ENCODE measurements at regions not wholly inside any gene's neighbourhood (a gene's known extent, or its start where the extent isn't known, plus 50 kb on each side); places are given as distances from the start of the nearest gene placed in this dataset.
A peak's percentile ranks its signal among the peaks of the same experiment; 100 is the strongest.

GRCh38 chr19:5225486-5226345, 114.9 kb downstream of the PTPRS start (continued):
- no peak for TF ChIP-seq PAX8 (CRISPR knock-in tag; IDR thresholded peaks at IDR 0.05; ENCODE audit: borderline replicate concordance)
- TF ChIP-seq NFE2L1 (CRISPR knock-in tag; IDR thresholded peaks at IDR 0.05; ENCODE audit: borderline replicate concordance) = no peak
- TF ChIP-seq ZNF160 (CRISPR knock-in tag; IDR thresholded peaks at IDR 0.05) = no peak
- peak; percentile 45 for TF ChIP-seq HNF4A (CRISPR knock-in tag; IDR thresholded peaks at IDR 0.05)
- TF ChIP-seq ZNF207 (IDR thresholded peaks at IDR 0.05; ENCODE audit: borderline replicate concordance) = no peak
- TF ChIP-seq ZNF747 (CRISPR knock-in tag; IDR thresholded peaks at IDR 0.05; ENCODE audit: borderline replicate concordance) = no peak
- no peak for TF ChIP-seq ONECUT2 (CRISPR knock-in tag; IDR thresholded peaks at IDR 0.05)
- TF ChIP-seq ZZZ3 (CRISPR knock-in tag; IDR thresholded peaks at IDR 0.05; ENCODE audit: borderline replicate concordance) = no peak
- peak; percentile 45 for TF ChIP-seq XRCC5 (optimal IDR thresholded peaks at IDR 0.05; ENCODE audit: low read length)
- no peak for TF ChIP-seq ZNF260 (CRISPR knock-in tag; IDR thresholded peaks at IDR 0.05; ENCODE audit: borderline replicate concordance, low read depth)
- TF ChIP-seq ZNF740 (CRISPR knock-in tag; IDR thresholded peaks at IDR 0.05) = peak; percentile 93
- TF ChIP-seq PRMT3 (CRISPR knock-in tag; IDR thresholded peaks at IDR 0.05; ENCODE audit: borderline replicate concordance, low read depth) = no peak
- no peak for TF ChIP-seq MED1 (CRISPR knock-in tag; IDR thresholded peaks at IDR 0.05)
- no peak for TF ChIP-seq YEATS2 (CRISPR knock-in tag; IDR thresholded peaks at IDR 0.05; ENCODE audit: borderline replicate concordance)
- TF ChIP-seq CENPT (CRISPR knock-in tag; IDR thresholded peaks at IDR 0.05; ENCODE audit: low read depth) = no peak
- TF ChIP-seq ZNF232 (CRISPR knock-in tag; IDR thresholded peaks at IDR 0.05; ENCODE audit: borderline replicate concordance) = no peak
- peak; percentile 85 for TF ChIP-seq ZMYM3 (CRISPR knock-in tag; IDR thresholded peaks at IDR 0.05)
- TF ChIP-seq EZH2 (conservative IDR thresholded peaks at IDR 0.05; ENCODE audit: low read depth, low read length) = no peak
- TF ChIP-seq ZNF761 (CRISPR knock-in tag; conservative IDR thresholded peaks at IDR 0.05) = no peak
- TF ChIP-seq SMAD9 (CRISPR knock-in tag; IDR thresholded peaks at IDR 0.05) = no peak
- TF ChIP-seq KAT7 (CRISPR knock-in tag; IDR thresholded peaks at IDR 0.05; ENCODE audit: borderline replicate concordance) = no peak
- TF ChIP-seq, protein P1, sequence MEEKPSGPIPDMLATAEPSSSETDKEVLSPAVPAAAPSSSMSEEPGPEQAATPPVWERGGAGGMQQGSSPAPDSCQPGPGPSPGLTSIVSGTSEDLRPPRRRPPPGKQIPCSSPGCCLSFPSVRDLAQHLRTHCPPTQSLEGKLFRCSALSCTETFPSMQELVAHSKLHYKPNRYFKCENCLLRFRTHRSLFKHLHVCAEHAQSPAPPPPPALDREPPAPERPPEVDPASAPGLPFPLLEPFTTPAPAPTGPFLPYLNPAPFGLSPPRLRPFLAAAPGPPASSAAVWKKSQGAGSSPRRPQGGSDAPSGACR (CRISPR knock-in tag; IDR thresholded peaks at IDR 0.05) = no peak
- no peak for TF ChIP-seq ZFP82 (CRISPR knock-in tag; IDR thresholded peaks at IDR 0.05; ENCODE audit: borderline replicate concordance)
- TF ChIP-seq STAG1 (CRISPR knock-in tag; IDR thresholded peaks at IDR 0.05) = peak; percentile 56
- no peak for TF ChIP-seq LRRFIP1 (CRISPR knock-in tag; conservative IDR thresholded peaks at IDR 0.05)
- no peak for TF ChIP-seq MEIS1 (CRISPR knock-in tag; IDR thresholded peaks at IDR 0.05; ENCODE audit: borderline replicate concordance)
- TF ChIP-seq NFYB (CRISPR knock-in tag; IDR thresholded peaks at IDR 0.05) = no peak

Data from HepG2 (cell line).